ENCODE measurements at regions not wholly inside any gene's neighbourhood (a gene's known extent, or its start where the extent isn't known, plus 50 kb on each side); places are given as distances from the start of the nearest gene placed in this dataset.

DNA sequence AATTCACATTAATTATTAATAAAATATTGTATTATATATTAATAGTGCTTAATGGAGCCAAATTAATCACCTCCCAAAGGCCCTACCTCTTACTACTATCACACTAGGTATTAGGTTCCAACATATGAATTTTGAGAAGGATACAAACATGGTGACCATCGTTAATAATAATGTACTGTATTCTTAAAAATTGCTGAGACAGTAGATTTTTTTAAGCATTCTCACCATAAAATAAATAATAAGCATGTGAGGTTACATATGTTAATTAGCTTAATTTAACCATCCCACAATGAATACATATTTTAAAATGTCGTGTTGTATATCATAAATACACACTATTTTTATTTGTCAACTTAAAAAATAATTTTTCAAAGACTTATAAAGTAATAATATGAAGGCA, 299.2 kb upstream of the NR5A2 start:
- Histone ChIP-seq H3K4me3 (no peak overlapping the region), H3K27me3 (no peaks in the 10 kb centered on the region), H3K4me1 (no peaks in the 10 kb centered on the region), H3K36me3 (no peaks in the 10 kb centered on the region), H3K27ac (no peak overlapping the region), H3K9me3 (no peaks in the 10 kb centered on the region)
- ATAC-seq: no peak
- intact Hi-C loops (cut with DNase I): no loop called here
- TF ChIP-seq, protein P1, sequence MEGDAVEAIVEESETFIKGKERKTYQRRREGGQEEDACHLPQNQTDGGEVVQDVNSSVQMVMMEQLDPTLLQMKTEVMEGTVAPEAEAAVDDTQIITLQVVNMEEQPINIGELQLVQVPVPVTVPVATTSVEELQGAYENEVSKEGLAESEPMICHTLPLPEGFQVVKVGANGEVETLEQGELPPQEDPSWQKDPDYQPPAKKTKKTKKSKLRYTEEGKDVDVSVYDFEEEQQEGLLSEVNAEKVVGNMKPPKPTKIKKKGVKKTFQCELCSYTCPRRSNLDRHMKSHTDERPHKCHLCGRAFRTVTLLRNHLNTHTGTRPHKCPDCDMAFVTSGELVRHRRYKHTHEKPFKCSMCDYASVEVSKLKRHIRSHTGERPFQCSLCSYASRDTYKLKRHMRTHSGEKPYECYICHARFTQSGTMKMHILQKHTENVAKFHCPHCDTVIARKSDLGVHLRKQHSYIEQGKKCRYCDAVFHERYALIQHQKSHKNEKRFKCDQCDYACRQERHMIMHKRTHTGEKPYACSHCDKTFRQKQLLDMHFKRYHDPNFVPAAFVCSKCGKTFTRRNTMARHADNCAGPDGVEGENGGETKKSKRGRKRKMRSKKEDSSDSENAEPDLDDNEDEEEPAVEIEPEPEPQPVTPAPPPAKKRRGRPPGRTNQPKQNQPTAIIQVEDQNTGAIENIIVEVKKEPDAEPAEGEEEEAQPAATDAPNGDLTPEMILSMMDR (IDR thresholded peaks at IDR 0.05): no peak
- no peak for DNase-seq

DNA sequence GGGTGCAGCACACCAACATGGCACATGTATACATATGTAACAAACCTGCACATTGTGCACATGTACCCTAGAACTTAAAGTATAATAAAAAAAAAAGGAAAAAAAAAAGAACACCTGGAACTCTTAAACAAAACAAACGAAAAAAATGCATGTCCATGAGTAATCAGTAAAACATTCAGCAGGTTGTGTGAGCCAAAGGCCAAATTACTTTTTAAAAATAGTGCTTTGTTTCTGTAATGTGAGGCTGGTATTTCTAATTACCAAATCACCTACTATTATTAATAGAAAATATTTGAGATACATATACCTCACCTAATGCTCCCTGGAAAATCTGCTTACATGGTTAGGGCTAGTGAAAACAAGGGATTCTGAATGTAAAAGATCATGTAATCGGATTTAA, 294.4 kb upstream of the NR5A2 start:
- DNase-seq (no peak), ATAC-seq (no peak)
- TF ChIP-seq, protein P1 (IDR thresholded peaks at IDR 0.05): no peak
- H3K36me3 ChIP-seq: no peaks in the 10 kb centered on the region
- H3K4me3 ChIP-seq: no peak overlapping the region
- H3K27me3 ChIP-seq: no peaks in the 10 kb centered on the region
- H3K27ac ChIP-seq: no peak overlapping the region
- intact Hi-C loops (cut with DNase I): no loop called here
- no peaks in the 10 kb centered on the region for H3K4me1 ChIP-seq
- H3K9me3 ChIP-seq: no peaks in the 10 kb centered on the region

GRCh38 chr1:199734186-199734585, 293.3 kb upstream of the NR5A2 start:
- Histone ChIP-seq H3K27me3 (no peaks in the 10 kb centered on the region), H3K27ac (no peak overlapping the region), H3K4me3 (no peak overlapping the region), H3K4me1 (no peaks in the 10 kb centered on the region), H3K36me3 (no peaks in the 10 kb centered on the region), H3K9me3 (no peaks in the 10 kb centered on the region)
- DNase-seq (no peak), ATAC-seq (no peak)
- intact Hi-C loops (cut with DNase I): no loop called here
- TF ChIP-seq, protein P1 (IDR thresholded peaks at IDR 0.05): no peak

DNA sequence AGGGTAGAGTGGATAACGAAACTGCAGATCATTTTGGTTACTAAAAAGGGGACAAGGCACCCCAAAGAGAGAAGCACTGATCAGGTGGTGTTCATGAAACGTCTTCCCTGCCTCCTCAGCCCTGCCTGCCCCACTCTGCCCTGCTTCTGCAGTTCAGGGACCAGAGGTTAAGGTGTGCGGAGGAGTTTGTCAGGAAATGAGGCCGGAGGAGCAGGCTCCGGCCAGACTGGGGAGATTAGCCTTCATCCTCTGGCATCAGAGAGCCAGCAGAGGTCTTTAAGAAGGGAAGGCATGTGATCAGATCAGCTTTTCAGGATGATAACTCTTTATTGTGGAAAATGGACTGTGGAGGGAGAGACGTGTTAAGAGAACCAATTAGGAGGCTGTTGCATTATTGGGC, 291.9 kb upstream of the NR5A2 start:
- no peaks in the 10 kb centered on the region for H3K27me3 ChIP-seq
- no peaks in the 10 kb centered on the region for H3K9me3 ChIP-seq
- no peaks in the 10 kb centered on the region for H3K4me1 ChIP-seq
- H3K36me3 ChIP-seq: no peaks in the 10 kb centered on the region
- DNase-seq: no peak
- ATAC-seq: no peak
- intact Hi-C loops (cut with DNase I): no loop called here
- TF ChIP-seq, protein P1 (IDR thresholded peaks at IDR 0.05): no peak
- H3K4me3 ChIP-seq: no peak overlapping the region
- H3K27ac ChIP-seq: no peak overlapping the region

- Histone ChIP-seq H3K27ac (no peak overlapping the region), H3K27me3 (no peaks in the 10 kb centered on the region), H3K9me3 (no peaks in the 10 kb centered on the region), H3K36me3 (no peaks in the 10 kb centered on the region), H3K4me3 (no peak overlapping the region), H3K4me1 (no peaks in the 10 kb centered on the region)
- DNase-seq (no peak), ATAC-seq (no peak)
- TF ChIP-seq, protein P1 (IDR thresholded peaks at IDR 0.05): no peak
- intact Hi-C loops (cut with DNase I): no loop called here
Measured at GRCh38 chr1:199736646-199737045, 290.9 kb upstream of the NR5A2 start.

- Histone ChIP-seq H3K4me3 (no peak overlapping the region), H3K27me3 (no peaks in the 10 kb centered on the region), H3K9me3 (no peaks in the 10 kb centered on the region), H3K4me1 (no peaks in the 10 kb centered on the region), H3K27ac (no peak overlapping the region), H3K36me3 (no peaks in the 10 kb centered on the region)
- DNase-seq (no peak), ATAC-seq (no peak)
- intact Hi-C loops (cut with DNase I): no loop called here
- TF ChIP-seq, protein P1 (IDR thresholded peaks at IDR 0.05): no peak
Measured at GRCh38 chr1:199741586-199741985, 285.9 kb upstream of the NR5A2 start.

All from upper lobe of right lung (tissue), 1 donor.